ENCODE measurements at regions not wholly inside any gene's neighbourhood (a gene's known extent, or its start where the extent isn't known, plus 50 kb on each side); places are given as distances from the start of the nearest gene placed in this dataset.

- no peak for TF ChIP-seq POLR2AphosphoS5 (IDR thresholded peaks at IDR 0.05)
- TF ChIP-seq CTCF (IDR thresholded peaks at IDR 0.05): no peak
- no peak for TF ChIP-seq POLR2A (IDR thresholded peaks at IDR 0.05)
Measured at GRCh38 chr2:105470979-105471378, 72.1 kb upstream of the FHL2 start.
